CD4-positive, alpha-beta memory T cell (primary cell): ENCODE measurements at regions not wholly inside any gene's neighbourhood (a gene's known extent, or its start where the extent isn't known, plus 50 kb on each side); places are given as distances from the start of the nearest gene placed in this dataset.

Experiments
- CTCF ChIA-PET: fragments of 350-600 bp; sonication (Branson Sonifier 250); formaldehyde crosslinking; loops from one replicate; lab custom pipeline; 2021; ENCODE audit warnings: inconsistent platforms; ENCODE audit not compliant: partially characterized antibody; lab: Charles Lee
- POLR2A ChIA-PET: fragments of 350-600 bp; sonication (Branson Sonifier 250); formaldehyde crosslinking; loops from one replicate; lab custom pipeline; 2021; ENCODE audit not compliant: partially characterized antibody; lab: Charles Lee
- DNase-seq, 5 donors: peaks; one replicate each; pipeline versions ENCODE4 v3.0.0 to v3.0.0-alpha.2; 2020 to 2022; ENCODE audit warnings: mixed read lengths in 1 of 5
- H3K27ac ChIP-seq: one replicate; pipeline ENCODE4 v1.7.0; 2013; ENCODE audit warnings: low read depth, low read length
- H3K27me3 ChIP-seq: 2 replicates; pipeline ENCODE4 v1.7.0; 2013; ENCODE audit warnings: mild to moderate bottlenecking, low read length, moderate library complexity; ENCODE audit not compliant: insufficient read depth
- H3K36me3 ChIP-seq: 2 replicates; pipeline ENCODE4 v1.7.0; 2013; ENCODE audit warnings: mild to moderate bottlenecking, low read length, moderate library complexity; ENCODE audit not compliant: insufficient read depth
- H3K4me1 ChIP-seq: 2 replicates; pipeline ENCODE4 v1.7.0; 2013; ENCODE audit warnings: mild to moderate bottlenecking, low read length, moderate library complexity; ENCODE audit not compliant: insufficient read depth
- H3K4me3 ChIP-seq, 2 donors: one replicate each; pipeline ENCODE4 v1.7.0; 2013; ENCODE audit warnings: low read length in 2 of 2, mild to moderate bottlenecking in 1 of 2
- H3K9me3 ChIP-seq, 2 donors: one replicate each; pipeline ENCODE4 v1.7.0; 2013; ENCODE audit warnings: low read length in 2 of 2, control low read depth in 1 of 2; ENCODE audit not compliant: control insufficient read depth in 1 of 2
- H3K27ac Mint-ChIP-seq, 7 donors: one replicate each; pipeline ENCODE4 v1.8.0; 2020 to 2021; ENCODE audit warnings: mixed read lengths in 7 of 7, mild to moderate bottlenecking in 6 of 7, inconsistent platforms in 3 of 7, moderate library complexity in 3 of 7
- H3K27me3 Mint-ChIP-seq, 2 donors: one replicate each; pipeline ENCODE4 v1.8.0; 2020 to 2021; ENCODE audit warnings: mixed read lengths in 2 of 2
- H3K36me3 Mint-ChIP-seq, 2 donors: one replicate each; pipeline ENCODE4 v1.8.0; 2020 to 2021; ENCODE audit warnings: mixed read lengths in 2 of 2, inconsistent platforms in 1 of 2, mild to moderate bottlenecking in 1 of 2
- H3K4me1 Mint-ChIP-seq, 4 donors: one replicate each; pipeline ENCODE4 v1.8.0; 2020 to 2021; ENCODE audit warnings: mixed read lengths in 4 of 4, mild to moderate bottlenecking in 1 of 4
- H3K4me3 Mint-ChIP-seq, 8 donors: one replicate each; pipeline ENCODE4 v1.8.0; 2020 to 2021; ENCODE audit warnings: mixed read lengths in 8 of 8, mild to moderate bottlenecking in 7 of 8, moderate library complexity in 6 of 8, inconsistent platforms in 3 of 8
- H3K9me3 Mint-ChIP-seq, 8 donors: one replicate each; pipeline ENCODE4 v1.8.0; 2020 to 2021; ENCODE audit warnings: mixed read lengths in 8 of 8, mild to moderate bottlenecking in 5 of 8, inconsistent platforms in 3 of 8, moderate library complexity in 1 of 8
- intact Hi-C: fragments of 100-400 bp; cut with micrococcal nuclease; formaldehyde crosslinking; loops from one replicate; pipeline ENCODE4 v1.15.1; 2023

DNA sequence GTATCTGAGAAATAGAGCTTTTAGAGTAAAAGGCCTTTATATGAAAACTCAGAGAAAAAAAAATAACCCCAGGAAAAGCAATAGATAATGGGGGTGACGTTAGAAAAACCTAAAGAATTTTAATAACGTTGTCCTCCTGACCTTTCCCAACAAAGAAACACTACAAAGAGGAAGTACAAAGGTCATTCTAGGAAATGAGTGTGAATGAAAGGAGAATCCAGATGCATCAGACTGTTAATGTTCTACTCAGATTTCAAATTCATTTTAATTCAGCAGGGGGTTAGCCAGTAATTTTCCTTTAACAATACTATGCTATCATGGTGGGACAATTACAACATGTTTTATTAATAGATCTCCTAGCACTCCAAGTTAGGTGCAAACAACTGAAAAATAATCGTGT is 73.8 kb upstream of the CDK1 start:
- H3K27ac Mint-ChIP-seq, result peak overlapping the region in 4 of 7 donors; percentile 9 to 89 (median 51)
- ChIA-PET POLR2A (interaction anchor here (1.7 to 2.1 kb wide), 5 partner anchors 9 to 27 kb away, joined by 4 to 11 read pairs (median 8); no protein-coding TSS in a partner anchor), CTCF (interaction anchor here (2.0 to 2.3 kb wide), 2 partner anchors 13 to 55 kb away, joined by 6 to 7 read pairs; no protein-coding TSS in a partner anchor)
- peaks cover 0 to 8% (median 3%) of the 10 kb centered on the region in 8 donors for H3K9me3 Mint-ChIP-seq
- no peak for DNase-seq
- intact Hi-C loops, result no loop called here
- no peaks in the 10 kb centered on the region for H3K27me3 Mint-ChIP-seq
- Histone ChIP-seq H3K9me3 (no peaks in the 10 kb centered on the region), H3K27me3 (no peaks in the 10 kb centered on the region), H3K4me3 (no peak overlapping the region), H3K27ac (no peak overlapping the region), H3K4me1 (peaks cover 44% of the 10 kb centered on the region), H3K36me3 (no peaks in the 10 kb centered on the region)
- H3K4me3 Mint-ChIP-seq, result peak overlapping the region in 2 of 8 donors; percentile 3 to 49
- peaks cover 46 to 65% (median 50%) of the 10 kb centered on the region in 4 donors for H3K4me1 Mint-ChIP-seq
- peaks cover 5 to 20% of the 10 kb centered on the region in 2 donors for H3K36me3 Mint-ChIP-seq

DNA sequence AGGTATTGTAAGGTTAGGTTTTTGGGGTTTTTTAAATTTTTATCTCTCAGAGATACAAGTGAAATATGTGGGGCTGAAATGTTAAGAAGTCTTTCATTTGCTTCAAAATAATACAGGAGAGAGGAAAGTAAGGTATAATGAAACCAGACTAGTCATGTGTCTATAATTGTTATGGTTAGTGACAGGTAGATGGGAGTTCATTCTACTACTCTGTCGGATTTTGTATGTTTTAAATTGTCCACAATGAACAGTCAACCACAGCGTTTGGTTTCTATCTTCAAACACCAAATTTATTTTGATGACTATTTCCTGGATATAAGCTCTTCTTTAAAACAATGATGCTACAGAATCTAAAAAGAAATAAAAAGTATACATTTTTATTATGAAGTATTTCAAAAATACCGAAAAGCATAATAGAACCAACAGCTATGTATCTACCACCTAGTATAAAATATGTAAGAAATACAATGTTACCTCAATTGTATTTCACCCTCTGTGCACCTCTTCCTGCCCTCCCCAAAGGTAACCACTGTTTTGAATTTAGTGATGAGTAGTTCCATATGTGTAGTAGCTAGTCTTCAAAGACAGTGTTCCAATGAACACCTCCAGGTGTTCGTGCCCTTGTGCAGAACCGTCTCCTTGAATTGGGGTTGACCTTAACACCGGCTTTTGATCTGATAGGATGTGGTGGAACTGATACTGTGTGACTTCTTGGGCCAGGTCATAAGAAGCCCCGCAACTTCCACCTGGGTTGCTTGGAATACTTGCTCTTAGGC is 74.8 kb upstream of the CDK1 start:
- Histone ChIP-seq H3K27ac (no peak overlapping the region), H3K9me3 (no peaks in the 10 kb centered on the region), H3K36me3 (no peaks in the 10 kb centered on the region), H3K4me1 (peaks cover 34% of the 10 kb centered on the region), H3K4me3 (no peak overlapping the region), H3K27me3 (no peaks in the 10 kb centered on the region)
- DNase-seq, result peak in 2 of 5 donors; percentile 10 to 18
- peaks cover 0 to 4% (median 2%) of the 10 kb centered on the region in 8 donors for H3K9me3 Mint-ChIP-seq
- ChIA-PET POLR2A (interaction anchor here (0.7 to 2.1 kb wide), 8 partner anchors 10 to 86 kb away, joined by 3 to 11 read pairs (median 6); no protein-coding TSS in a partner anchor), CTCF (interaction anchor here (1.3 to 2.0 kb wide), 5 partner anchors 12 to 53 kb away, joined by 3 to 6 read pairs (median 3); no protein-coding TSS in a partner anchor)
- H3K4me3 Mint-ChIP-seq, result peak overlapping the region in 7 of 8 donors; percentile 4 to 53 (median 10)
- intact Hi-C loops, result no loop called here
- H3K27ac Mint-ChIP-seq, result peak overlapping the region; percentile 12 to 89 (median 79)
- H3K4me1 Mint-ChIP-seq, result peaks cover 43 to 55% (median 45%) of the 10 kb centered on the region in 4 donors
- H3K36me3 Mint-ChIP-seq, result peaks cover 2 to 15% of the 10 kb centered on the region in 2 donors
- no peaks in the 10 kb centered on the region for H3K27me3 Mint-ChIP-seq

DNA sequence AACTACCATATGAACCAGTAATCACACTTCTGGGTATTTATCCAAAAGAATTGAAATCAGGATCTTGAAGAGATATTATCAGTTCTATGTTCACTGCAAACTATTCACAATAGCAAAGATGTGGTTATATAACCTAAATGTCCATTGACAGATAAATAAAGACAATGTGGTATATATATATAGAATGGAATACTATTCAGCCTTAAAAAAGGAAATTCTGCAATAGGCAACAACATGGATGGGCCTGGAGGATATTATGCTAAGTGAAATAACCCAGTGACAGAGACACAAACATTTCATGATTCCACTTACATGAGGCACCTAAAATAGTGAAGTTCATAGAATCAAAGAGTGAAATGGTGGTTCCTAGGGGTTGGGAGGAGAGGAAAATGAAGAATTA is 90.6 kb upstream of the CDK1 start:
- Histone ChIP-seq H3K4me1 (no peaks in the 10 kb centered on the region), H3K9me3 (no peaks in the 10 kb centered on the region), H3K36me3 (no peaks in the 10 kb centered on the region), H3K27me3 (no peaks in the 10 kb centered on the region), H3K4me3 (no peak overlapping the region), H3K27ac (no peak overlapping the region)
- DNase-seq, result no peak
- ChIA-PET CTCF (no interaction called here), POLR2A (no interaction called here)
- intact Hi-C loops, result no loop called here
- H3K36me3 Mint-ChIP-seq, result peaks cover 9 to 42% of the 10 kb centered on the region in 2 donors
- H3K27ac Mint-ChIP-seq, result no peak overlapping the region
- no peaks in the 10 kb centered on the region for H3K27me3 Mint-ChIP-seq
- H3K4me1 Mint-ChIP-seq, result peaks cover 0 to 27% (median 23%) of the 10 kb centered on the region in 4 donors
- peaks cover 0 to 7% (median 3%) of the 10 kb centered on the region in 8 donors for H3K9me3 Mint-ChIP-seq
- H3K4me3 Mint-ChIP-seq, result no peak overlapping the region

DNA sequence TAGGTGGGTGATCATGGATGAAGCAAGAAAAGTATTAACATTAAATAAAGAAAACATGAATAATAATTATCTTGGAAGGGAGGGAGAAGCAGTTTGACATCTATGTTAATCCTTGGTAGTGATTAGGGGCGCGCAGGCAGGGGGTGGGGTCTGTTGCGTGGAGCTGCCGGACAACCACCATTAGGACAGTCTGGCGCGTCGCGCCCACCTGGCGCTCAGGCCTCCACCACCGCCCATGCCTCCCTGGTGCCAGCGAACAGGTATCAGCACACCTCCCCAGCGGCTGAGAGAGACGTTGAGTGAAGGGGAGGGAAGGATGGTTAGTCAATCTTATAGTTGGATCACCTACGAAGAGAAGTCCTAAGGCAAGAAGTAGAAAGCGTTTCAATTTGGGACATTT is 94.2 kb upstream of the CDK1 start:
- Mint-ChIP-seq H3K4me3 (no peak overlapping the region), H3K4me1 (peaks cover 5 to 51% (median 29%) of the 10 kb centered on the region in 4 donors), H3K27ac (no peak overlapping the region), H3K27me3 (no peaks in the 10 kb centered on the region), H3K9me3 (peaks cover 0 to 2% (median 0%) of the 10 kb centered on the region in 8 donors), H3K36me3 (peaks cover 15 to 53% of the 10 kb centered on the region in 2 donors)
- no peak overlapping the region for H3K4me3 ChIP-seq
- no peak overlapping the region for H3K27ac ChIP-seq
- H3K9me3 ChIP-seq, result no peaks in the 10 kb centered on the region
- no peaks in the 10 kb centered on the region for H3K36me3 ChIP-seq
- ChIA-PET CTCF (interaction anchor here (0.6 kb wide), 1 partner anchor 782 kb away, joined by 4 read pairs; no protein-coding TSS in a partner anchor), POLR2A (no interaction called here)
- no peak for DNase-seq
- H3K4me1 ChIP-seq, result no peaks in the 10 kb centered on the region
- H3K27me3 ChIP-seq, result no peaks in the 10 kb centered on the region
- intact Hi-C loops, result no loop called here

DNA sequence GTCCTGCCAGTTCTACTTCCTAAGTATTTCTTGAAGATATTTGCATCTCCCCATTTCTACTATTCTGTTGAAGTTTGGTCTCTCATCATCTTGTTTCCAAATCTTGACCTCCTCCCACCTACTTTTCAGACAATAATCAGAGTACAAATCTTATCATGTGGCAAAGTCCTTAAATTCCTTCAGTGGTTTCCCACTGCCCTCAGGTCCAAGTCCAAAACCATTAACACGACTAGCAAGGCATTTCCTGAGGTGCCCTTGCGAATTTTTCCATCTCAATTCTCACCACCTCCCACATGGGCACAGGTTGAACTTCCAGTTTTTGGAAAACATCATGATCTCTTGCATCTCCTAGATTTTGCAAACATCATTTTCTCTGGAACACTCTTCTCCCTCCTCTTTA is 97.2 kb upstream of the CDK1 start:
- Mint-ChIP-seq H3K4me3 (peak overlapping the region in 1 of 8 donors; percentile 16), H3K36me3 (peaks cover 13 to 52% of the 10 kb centered on the region in 2 donors), H3K4me1 (peaks cover 10 to 69% (median 39%) of the 10 kb centered on the region in 4 donors), H3K9me3 (no peaks in the 10 kb centered on the region), H3K27me3 (no peaks in the 10 kb centered on the region), H3K27ac (peak overlapping the region in 2 of 7 donors; percentile 6 to 49)
- intact Hi-C loops, result no loop called here
- no peak overlapping the region for H3K4me3 ChIP-seq
- no peaks in the 10 kb centered on the region for H3K27me3 ChIP-seq
- H3K4me1 ChIP-seq, result no peaks in the 10 kb centered on the region
- H3K36me3 ChIP-seq, result no peaks in the 10 kb centered on the region
- ChIA-PET POLR2A (no interaction called here), CTCF (no interaction called here)
- H3K9me3 ChIP-seq, result no peaks in the 10 kb centered on the region
- no peak overlapping the region for H3K27ac ChIP-seq
- DNase-seq, result no peak

DNA sequence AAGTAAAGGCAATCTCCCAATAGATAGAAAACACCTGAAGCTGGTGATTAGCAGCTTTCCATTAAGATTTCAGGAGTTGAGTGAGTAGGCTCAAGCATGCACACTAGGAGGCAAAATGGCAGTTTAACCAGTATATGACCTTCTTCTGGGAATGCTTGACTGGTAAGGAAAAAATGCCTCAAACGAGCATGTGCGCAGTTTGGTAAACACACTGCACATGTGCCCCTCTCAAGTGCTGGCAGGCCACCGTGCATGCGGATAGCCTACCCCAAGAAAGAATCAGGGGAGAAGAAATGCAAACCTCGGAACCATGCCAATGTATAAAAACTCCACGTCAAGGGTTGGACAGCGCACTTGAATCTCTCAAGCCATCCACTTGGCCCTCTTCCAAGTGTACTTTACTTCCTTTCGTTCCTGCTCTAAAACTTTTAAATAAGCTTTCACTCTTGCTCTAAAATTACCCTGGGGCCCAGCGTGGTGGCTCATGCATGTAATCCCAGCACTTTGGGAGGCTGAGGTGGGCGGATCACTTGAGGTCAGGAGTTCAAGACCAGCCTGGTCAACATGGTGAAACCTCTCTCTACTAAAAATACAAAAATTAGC is 98.8 kb upstream of the CDK1 start:
- Mint-ChIP-seq H3K4me3 (no peak overlapping the region), H3K36me3 (peaks cover 16 to 48% of the 10 kb centered on the region in 2 donors), H3K27me3 (no peaks in the 10 kb centered on the region), H3K9me3 (no peaks in the 10 kb centered on the region), H3K27ac (peak overlapping the region in 1 of 7 donors; percentile 41), H3K4me1 (peaks cover 10 to 65% (median 37%) of the 10 kb centered on the region in 4 donors)
- DNase-seq, result no peak
- Histone ChIP-seq H3K27me3 (no peaks in the 10 kb centered on the region), H3K4me1 (no peaks in the 10 kb centered on the region), H3K27ac (no peak overlapping the region), H3K9me3 (no peaks in the 10 kb centered on the region), H3K36me3 (no peaks in the 10 kb centered on the region), H3K4me3 (no peak overlapping the region)
- intact Hi-C loops, result no loop called here
- CTCF ChIA-PET, result no interaction called here
- POLR2A ChIA-PET, result no interaction called here

DNA sequence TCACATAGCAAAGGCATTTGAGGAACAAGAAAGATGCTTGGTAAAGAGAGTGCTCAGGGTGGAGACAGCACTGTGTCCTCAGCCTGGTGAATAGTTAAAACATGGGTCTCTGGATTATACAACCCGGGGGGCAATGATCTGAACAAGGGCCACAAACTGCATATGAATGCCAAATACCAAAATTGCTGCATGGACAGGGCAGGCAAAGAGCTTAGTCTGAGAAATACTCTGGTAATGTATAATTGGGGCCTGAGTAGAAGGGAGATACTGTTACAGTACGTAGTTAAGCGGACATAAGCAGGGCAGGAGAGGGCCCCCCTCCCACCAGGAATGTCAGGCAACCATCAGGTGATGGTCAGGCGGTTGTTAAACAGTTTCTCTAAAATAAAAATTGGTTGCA is 99.3 kb upstream of the CDK1 start:
- Mint-ChIP-seq H3K4me3 (no peak overlapping the region), H3K4me1 (peaks cover 10 to 60% (median 35%) of the 10 kb centered on the region in 4 donors), H3K36me3 (peaks cover 13 to 49% of the 10 kb centered on the region in 2 donors), H3K9me3 (peaks cover 0 to 4% (median 0%) of the 10 kb centered on the region in 8 donors), H3K27me3 (no peaks in the 10 kb centered on the region), H3K27ac (peak overlapping the region in 1 of 7 donors; percentile 69)
- intact Hi-C loops, result no loop called here
- POLR2A ChIA-PET, result no interaction called here
- CTCF ChIA-PET, result no interaction called here
- no peaks in the 10 kb centered on the region for H3K9me3 ChIP-seq
- no peaks in the 10 kb centered on the region for H3K27me3 ChIP-seq
- no peaks in the 10 kb centered on the region for H3K36me3 ChIP-seq
- H3K4me1 ChIP-seq, result no peaks in the 10 kb centered on the region
- DNase-seq, result no peak
- no peak overlapping the region for H3K27ac ChIP-seq
- no peak overlapping the region for H3K4me3 ChIP-seq
